HepG2 (cell line): ENCODE measurements at regions not wholly inside any gene's neighbourhood (a gene's known extent, or its start where the extent isn't known, plus 50 kb on each side); places are given as distances from the start of the nearest gene placed in this dataset.

ENCODE experiments used
- ATAC-seq: fragments of 200-7000 bp; cut with Tn5 transposase; 3 replicates; pipeline ENCODE4 v1.9.1; 2020; ENCODE audit warnings: mild to moderate bottlenecking, moderate library complexity
- BruUV-seq: library from RNA; stranded (reverse); fragments of 400-500 nt; replicated peaks from 2 replicates; lab custom pipeline; 2021; lab: Mats Ljungman, UMichigan
- CTCF ChIA-PET: fragments of 300-600 bp; formaldehyde crosslinking; extraction: SDS; loops from one replicate; lab custom pipeline; 2021; ENCODE audit warnings: low total read pairs, inconsistent platforms, low intra/inter-chr PET ratio; lab: Yijun Ruan, JAX
- POLR2A ChIA-PET: fragments of 350-600 bp; sonication (Branson Sonifier 250); formaldehyde crosslinking; loops from one replicate; lab custom pipeline; 2020; ENCODE audit warnings: antibody characterized with exemption, inconsistent platforms; lab: Yijun Ruan, JAX
- DNase-seq: peaks from one replicate; pipeline ENCODE4 v3.0.0-alpha.2; 2015; ENCODE audit warnings: low spot score
- FAIRE-seq: peaks from 3 replicates; lab custom pipeline; 2011; peaks lifted over from hg19 to GRCh38; lab: Jason Lieb, UNC
- H2AFZ ChIP-seq: one replicate; pipeline ENCODE4 v1.6.1; 2011; ENCODE audit warnings: low read length, inconsistent platforms
- H3K27ac ChIP-seq: fragments of 300-600 bp; 3 replicates; pipeline ENCODE4 v1.8.0; 2011; ENCODE audit warnings: mixed run types, mild to moderate bottlenecking, mixed read lengths, low read length, inconsistent platforms; ENCODE audit not compliant: insufficient read depth; ENCODE audit errors: extremely low read length
- H3K27me3 ChIP-seq, 2 experiments: fragments of 200-600 bp in 1 of 2; 2 replicates in 1 of 2; 3 replicates in 1 of 2; pipeline versions ENCODE4 v1.6.0 to v1.8.0; 2011; ENCODE audit warnings: low read length in 2 of 2, mild to moderate bottlenecking in 2 of 2, moderate library complexity in 2 of 2, inconsistent platforms in 1 of 2; ENCODE audit not compliant: insufficient read depth in 2 of 2, control insufficient read depth in 1 of 2
- H3K36me3 ChIP-seq, 2 experiments: fragments of 200-600 bp in 1 of 2; replicated peaks in 1 of 2; 2 replicates in 1 of 2; 3 replicates in 1 of 2; pipeline versions ENCODE4 v1.5.1 to v1.8.0; 2011; ENCODE audit warnings: low read length in 2 of 2, inconsistent platforms in 1 of 2; ENCODE audit not compliant: insufficient read depth in 2 of 2, control insufficient read depth in 1 of 2
- H3K4me1 ChIP-seq: 2 replicates; pipeline ENCODE4 v1.5.1; 2012; ENCODE audit warnings: low read length, inconsistent platforms; ENCODE audit not compliant: insufficient read depth
- H3K4me2 ChIP-seq: 2 replicates; pipeline ENCODE4 v1.6.0; 2011; ENCODE audit warnings: low read depth, low read length, inconsistent platforms
- H3K4me3 ChIP-seq, 3 experiments: fragments of 200-600 bp in 1 of 3; sonication (generic), shearing (Covaris generic) in 1 of 3; replicated peaks in 1 of 3; 2 replicates each; pipeline ENCODE4 v1.5.1; 2011 to 2016; ENCODE audit warnings: low read length in 3 of 3, inconsistent platforms in 2 of 3, low read depth in 2 of 3, mild to moderate bottlenecking in 2 of 3, control low read depth in 1 of 3, mixed read lengths in 1 of 3; ENCODE audit not compliant: insufficient read depth in 1 of 3
- H3K79me2 ChIP-seq: one replicate; pipeline ENCODE4 v1.6.1; 2011; ENCODE audit warnings: low read length, inconsistent platforms; ENCODE audit not compliant: insufficient read depth
- H3K9ac ChIP-seq: 2 replicates; pipeline ENCODE4 v1.6.0; 2011; ENCODE audit warnings: mild to moderate bottlenecking, low read depth, low read length, inconsistent platforms; ENCODE audit not compliant: insufficient read depth
- H3K9me3 ChIP-seq: 2 replicates; pipeline ENCODE4 v1.5.1; 2012; ENCODE audit warnings: mild to moderate bottlenecking, low read length
- H4K20me1 ChIP-seq: 2 replicates; pipeline ENCODE4 v1.6.0; 2011; ENCODE audit warnings: inconsistent platforms, mild to moderate bottlenecking, low read length, moderate library complexity; ENCODE audit not compliant: insufficient read depth
- ATF7 ChIP-seq, 2 experiments: fragments of 450-650 bp in 1 of 2; sonication (generic) in 1 of 2; formaldehyde crosslinking in 1 of 2; IDR thresholded peaks; 2 replicates each; pipeline versions ENCODE4 v1.4.0 to v1.6.1; 2016 to 2020; ENCODE audit warnings: antibody characterized with exemption in 1 of 2, mild to moderate bottlenecking in 1 of 2, missing genetic modification reagents in 1 of 2
- BRCA1 ChIP-seq: sonication (generic); formaldehyde crosslinking; IDR thresholded peaks from 2 replicates; pipeline ENCODE4 v1.4.0; 2020; ENCODE audit warnings: missing genetic modification reagents
- CAMTA2 ChIP-seq: sonication (generic); formaldehyde crosslinking; IDR thresholded peaks from 2 replicates; pipeline ENCODE4 v1.4.0; 2020; ENCODE audit warnings: mild to moderate bottlenecking, missing genetic modification reagents, borderline replicate concordance
- CENPX ChIP-seq: sonication (generic); formaldehyde crosslinking; IDR thresholded peaks from 2 replicates; pipeline ENCODE4 v1.9.0; 2021; ENCODE audit warnings: mild to moderate bottlenecking, missing genetic modification reagents, moderate library complexity
- MIER3 ChIP-seq: IDR thresholded peaks from 2 replicates; pipeline ENCODE4 v1.6.1; 2016; ENCODE audit warnings: missing compliant biosample characterization, borderline replicate concordance
- MTA3 ChIP-seq: sonication (generic); formaldehyde crosslinking; IDR thresholded peaks from 2 replicates; pipeline ENCODE4 v1.4.0; 2020; ENCODE audit warnings: missing genetic modification reagents
- NCOA2 ChIP-seq: sonication (generic); formaldehyde crosslinking; IDR thresholded peaks from 2 replicates; pipeline ENCODE4 v1.8.0; 2022; ENCODE audit warnings: inconsistent platforms
- NFRKB ChIP-seq: fragments of 450-650 bp; IDR thresholded peaks from 2 replicates; pipeline ENCODE4 v1.6.1; 2017
- PAF1 ChIP-seq: IDR thresholded peaks from 2 replicates; pipeline ENCODE4 v1.6.1; 2016; ENCODE audit warnings: missing genetic modification reagents, missing compliant biosample characterization
- POLR2A ChIP-seq, 2 experiments: IDR thresholded peaks; 2 replicates each; pipeline ENCODE4 v1.6.1; 2011; ENCODE audit warnings: low read depth in 2 of 2, low read length in 2 of 2, mild to moderate bottlenecking in 1 of 2, moderate library complexity in 1 of 2; ENCODE audit not compliant: insufficient read depth in 1 of 2
- PRDM10 ChIP-seq: sonication (generic); formaldehyde crosslinking; IDR thresholded peaks from 2 replicates; pipeline ENCODE4 v1.4.0; 2020; ENCODE audit warnings: low read depth, missing genetic modification reagents
- SIX4 ChIP-seq: sonication (generic); formaldehyde crosslinking; IDR thresholded peaks from 2 replicates; pipeline ENCODE4 v1.4.0; 2020; ENCODE audit warnings: missing genetic modification reagents
- SP5 ChIP-seq: IDR thresholded peaks from 2 replicates; pipeline ENCODE4 v1.6.1; 2016; ENCODE audit warnings: low read depth, borderline replicate concordance
- ZFAT ChIP-seq: sonication (generic); formaldehyde crosslinking; conservative IDR thresholded peaks from 2 replicates; pipeline ENCODE4 v1.8.1; 2023; ENCODE audit warnings: missing genetic modification reagents, inconsistent platforms
- ZNF10 ChIP-seq: sonication (generic); formaldehyde crosslinking; IDR thresholded peaks from 2 replicates; pipeline ENCODE4 v1.4.0; 2020; ENCODE audit warnings: mild to moderate bottlenecking, low read depth, missing genetic modification reagents, borderline replicate concordance
- ZNF646 ChIP-seq: sonication (generic); formaldehyde crosslinking; IDR thresholded peaks from 2 replicates; pipeline ENCODE4 v1.9.0; 2021; ENCODE audit warnings: mild to moderate bottlenecking, missing genetic modification reagents
- WGBS: methylation state at CpG from one replicate; pipeline ENCODE4 v1.1.6; 2017; ENCODE audit warnings: low lambda C conversion rate; 5-methylcytosine and 5-hydroxymethylcytosine counted together
- in situ Hi-C: cut with HindIII; loops from 2 replicates; pipeline ENCODE4 v1.10.0; 2017; ENCODE audit warnings: low pct_unique_long_range_greater_than_20kb; ENCODE audit not compliant: extremely low pct_ligation_motif_present
- intact Hi-C: fragments of 100-400 bp; cut with micrococcal nuclease; formaldehyde crosslinking; loops from one replicate; pipeline ENCODE4 v1.10.0; 2022; ENCODE audit not compliant: unreplicated experiment

- no peak for TF ChIP-seq ZNF646 (CRISPR knock-in tag)
These were observed 554.6 kb upstream of the RIOK2 start (continued) for GRCh38 chr5:97737608-97738007.

- no peaks in the 10 kb centered on the region for H3K27me3 ChIP-seq
- H3K4me1 ChIP-seq: no peaks in the 10 kb centered on the region
- DNase-seq: no peak
- intact Hi-C loops (no loop called here), in situ Hi-C loops (no loop called here)
- FAIRE-seq: no peak
- ChIA-PET CTCF (no interaction called here), POLR2A (no interaction called here)
- no peak overlapping the region for H3K27ac ChIP-seq
- no peak overlapping the region for H3K4me3 ChIP-seq
- H3K79me2 ChIP-seq: no peaks in the 10 kb centered on the region
- ATAC-seq: no peak
- no peaks in the 10 kb centered on the region for H3K9me3 ChIP-seq
- no peak overlapping the region for H3K9ac ChIP-seq
- no peak overlapping the region for H3K4me2 ChIP-seq
- no TSS peak for BruUV-seq
- H2AFZ ChIP-seq: no peak overlapping the region
- no peaks in the 10 kb centered on the region for H4K20me1 ChIP-seq
- H3K36me3 ChIP-seq: no peaks in the 10 kb centered on the region
- WGBS: 72% methylated on average over 4 of the region's 4 CpGs
- no peak for TF ChIP-seq MIER3 (CRISPR knock-in tag)
- TF ChIP-seq SP5 (CRISPR knock-in tag): no peak
- no peak for TF ChIP-seq ZFAT (CRISPR knock-in tag)
- TF ChIP-seq POLR2A (IDR thresholded peaks at IDR 0.05; ENCODE audit: insufficient read depth in 1 of 2, low read depth in 2 of 2, low read length in 2 of 2): no peak
- no peak for TF ChIP-seq NFRKB
- TF ChIP-seq NCOA2: no peak
- no peak for TF ChIP-seq PAF1 (CRISPR knock-in tag)
- no peak for TF ChIP-seq CENPX (CRISPR knock-in tag)
- no peak for TF ChIP-seq PRDM10
- TF ChIP-seq MTA3 (CRISPR knock-in tag): no peak
- TF ChIP-seq ATF7 (IDR thresholded peaks at IDR 0.05): no peak
- TF ChIP-seq ATF7 (CRISPR knock-in tag; IDR thresholded peaks at IDR 0.05): no peak
- TF ChIP-seq ZNF10: no peak
- TF ChIP-seq SIX4 (CRISPR knock-in tag): no peak
- TF ChIP-seq CAMTA2 (CRISPR knock-in tag): no peak
- TF ChIP-seq BRCA1 (CRISPR knock-in tag): no peak
These were observed 562.8 kb upstream of the RIOK2 start for GRCh38 chr5:97745817-97746216.
